ENCODE measurements at regions not wholly inside any gene's neighbourhood (a gene's known extent, or its start where the extent isn't known, plus 50 kb on each side); places are given as distances from the start of the nearest gene placed in this dataset.

GRCh38 chr9:90507621-90508020 lies 135.0 kb downstream of the DIRAS2 start:
- no peak for DNase-seq (ENCODE audit: low read depth)
- TF ChIP-seq CTCF (IDR thresholded peaks at IDR 0.05; ENCODE audit: control insufficient read depth, insufficient read depth, low read depth, low read length, missing control alignments), result no peak
- H3K4me3 ChIP-seq (ENCODE audit: control insufficient read depth, low read depth, low read length), result no peak overlapping the region

- H3K4me3 ChIP-seq (ENCODE audit: control insufficient read depth, low read depth, low read length), result no peak overlapping the region
- DNase-seq (ENCODE audit: low read depth), result no peak
- no peak for TF ChIP-seq CTCF (IDR thresholded peaks at IDR 0.05; ENCODE audit: control insufficient read depth, insufficient read depth, low read depth, low read length, missing control alignments)
Measured at GRCh38 chr9:90508940-90509339, 133.7 kb downstream of the DIRAS2 start.

GRCh38 chr9:90511711-90512110 lies 130.9 kb downstream of the DIRAS2 start:
- no peak overlapping the region for H3K4me3 ChIP-seq (ENCODE audit: control insufficient read depth, low read depth, low read length)
- no peak for TF ChIP-seq CTCF (IDR thresholded peaks at IDR 0.05; ENCODE audit: control insufficient read depth, insufficient read depth, low read depth, low read length, missing control alignments)
- DNase-seq (ENCODE audit: low read depth), result no peak

- DNase-seq (ENCODE audit: low read depth), result no peak
- no peak for TF ChIP-seq CTCF (IDR thresholded peaks at IDR 0.05; ENCODE audit: control insufficient read depth, insufficient read depth, low read depth, low read length, missing control alignments)
- H3K4me3 ChIP-seq (ENCODE audit: control insufficient read depth, low read depth, low read length), result no peak overlapping the region
Measured at GRCh38 chr9:90514877-90515276, 127.7 kb downstream of the DIRAS2 start.

- no peak for TF ChIP-seq CTCF (IDR thresholded peaks at IDR 0.05; ENCODE audit: control insufficient read depth, insufficient read depth, low read depth, low read length, missing control alignments)
- DNase-seq (ENCODE audit: low read depth), result no peak
- no peak overlapping the region for H3K4me3 ChIP-seq (ENCODE audit: control insufficient read depth, low read depth, low read length)
Measured at GRCh38 chr9:90515510-90515909, 127.1 kb downstream of the DIRAS2 start.

- no peak for DNase-seq (ENCODE audit: low read depth)
Measured at GRCh38 chr9:90517103-90517502, 125.5 kb downstream of the DIRAS2 start.

More at GRCh38 chr9:90517103-90517502, 125.5 kb downstream of the DIRAS2 start:
- TF ChIP-seq CTCF (IDR thresholded peaks at IDR 0.05; ENCODE audit: control insufficient read depth, insufficient read depth, low read depth, low read length, missing control alignments), result no peak
- H3K4me3 ChIP-seq (ENCODE audit: control insufficient read depth, low read depth, low read length), result no peak overlapping the region
